ENCODE measurements at regions not wholly inside any gene's neighbourhood (a gene's known extent, or its start where the extent isn't known, plus 50 kb on each side); places are given as distances from the start of the nearest gene placed in this dataset.

DNA sequence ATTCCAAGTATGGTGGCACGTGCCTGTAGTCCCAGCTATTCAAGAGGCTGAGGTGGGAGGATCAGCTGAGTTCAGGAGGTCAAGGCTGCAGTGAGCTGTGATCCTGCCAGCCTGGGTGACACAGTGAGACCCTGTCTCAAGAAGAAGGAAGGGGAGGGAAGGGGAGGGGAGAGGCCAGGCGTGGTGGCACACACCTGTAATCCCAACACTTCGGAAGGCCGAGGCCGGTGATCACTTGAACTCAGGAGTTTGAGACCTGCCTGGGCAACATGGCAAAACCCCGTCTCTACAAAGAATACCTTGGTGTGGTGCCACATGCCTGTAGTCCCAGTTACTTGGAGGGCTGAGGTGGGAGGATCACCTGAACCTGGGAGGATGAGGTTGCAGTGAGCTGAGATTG, 145.7 kb downstream of the SHANK2 start:
- TF ChIP-seq, protein P1, sequence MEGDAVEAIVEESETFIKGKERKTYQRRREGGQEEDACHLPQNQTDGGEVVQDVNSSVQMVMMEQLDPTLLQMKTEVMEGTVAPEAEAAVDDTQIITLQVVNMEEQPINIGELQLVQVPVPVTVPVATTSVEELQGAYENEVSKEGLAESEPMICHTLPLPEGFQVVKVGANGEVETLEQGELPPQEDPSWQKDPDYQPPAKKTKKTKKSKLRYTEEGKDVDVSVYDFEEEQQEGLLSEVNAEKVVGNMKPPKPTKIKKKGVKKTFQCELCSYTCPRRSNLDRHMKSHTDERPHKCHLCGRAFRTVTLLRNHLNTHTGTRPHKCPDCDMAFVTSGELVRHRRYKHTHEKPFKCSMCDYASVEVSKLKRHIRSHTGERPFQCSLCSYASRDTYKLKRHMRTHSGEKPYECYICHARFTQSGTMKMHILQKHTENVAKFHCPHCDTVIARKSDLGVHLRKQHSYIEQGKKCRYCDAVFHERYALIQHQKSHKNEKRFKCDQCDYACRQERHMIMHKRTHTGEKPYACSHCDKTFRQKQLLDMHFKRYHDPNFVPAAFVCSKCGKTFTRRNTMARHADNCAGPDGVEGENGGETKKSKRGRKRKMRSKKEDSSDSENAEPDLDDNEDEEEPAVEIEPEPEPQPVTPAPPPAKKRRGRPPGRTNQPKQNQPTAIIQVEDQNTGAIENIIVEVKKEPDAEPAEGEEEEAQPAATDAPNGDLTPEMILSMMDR (IDR thresholded peaks at IDR 0.05; ENCODE audit: control extremely low read depth in 1 of 3, insufficient read depth in 1 of 3, low read depth in 1 of 3, low read length in 3 of 3), result no peak
- no peak for TF ChIP-seq POLR2A (IDR thresholded peaks at IDR 0.05; ENCODE audit: control extremely low read depth in 1 of 2, low read depth in 2 of 2, low read length in 2 of 2)
- TF ChIP-seq TEAD4 (IDR thresholded peaks at IDR 0.05; ENCODE audit: low read depth, low read length), result no peak
- no peak for TF ChIP-seq EP300 (IDR thresholded peaks at IDR 0.05; ENCODE audit: borderline replicate concordance in 1 of 2, low read depth in 2 of 2, low read length in 2 of 2)
- no peak for TF ChIP-seq RXRA (IDR thresholded peaks at IDR 0.05; ENCODE audit: insufficient read depth, low read depth, low read length)
- no peak for TF ChIP-seq CEBPB (IDR thresholded peaks at IDR 0.05; ENCODE audit: low read depth, low read length)
- TF ChIP-seq MAFK (IDR thresholded peaks at IDR 0.05; ENCODE audit: low read depth, low read length), result no peak
- no peak for TF ChIP-seq KDM1A (IDR thresholded peaks at IDR 0.05; ENCODE audit: borderline replicate concordance, low read length)
- no peak for TF ChIP-seq POLR2AphosphoS5 (IDR thresholded peaks at IDR 0.05; ENCODE audit: low read depth, low read length)
- TF ChIP-seq, protein P2, sequence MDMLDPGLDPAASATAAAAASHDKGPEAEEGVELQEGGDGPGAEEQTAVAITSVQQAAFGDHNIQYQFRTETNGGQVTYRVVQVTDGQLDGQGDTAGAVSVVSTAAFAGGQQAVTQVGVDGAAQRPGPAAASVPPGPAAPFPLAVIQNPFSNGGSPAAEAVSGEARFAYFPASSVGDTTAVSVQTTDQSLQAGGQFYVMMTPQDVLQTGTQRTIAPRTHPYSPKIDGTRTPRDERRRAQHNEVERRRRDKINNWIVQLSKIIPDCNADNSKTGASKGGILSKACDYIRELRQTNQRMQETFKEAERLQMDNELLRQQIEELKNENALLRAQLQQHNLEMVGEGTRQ (IDR thresholded peaks at IDR 0.05; ENCODE audit: low read length), result no peak
- no peak for TF ChIP-seq SIX5 (IDR thresholded peaks at IDR 0.05; ENCODE audit: low read depth, low read length)

All from H1 (cell line).